Neuronal stem cell (in vitro differentiated cells): ENCODE measurements at regions not wholly inside any gene's neighbourhood (a gene's known extent, or its start where the extent isn't known, plus 50 kb on each side); places are given as distances from the start of the nearest gene placed in this dataset.

Experiments
- DNase-seq: peaks from one replicate; pipeline ENCODE4 v3.0.0-alpha.2; 2013; ENCODE audit warnings: low spot score
- H2AFZ ChIP-seq: one replicate; pipeline ENCODE4 v1.6.1; 2013; ENCODE audit warnings: mild to moderate bottlenecking, low read length, inconsistent platforms
- H2AK5ac ChIP-seq: 2 replicates; pipeline ENCODE4 v1.6.1; 2013; ENCODE audit warnings: low read depth, mild to moderate bottlenecking, inconsistent platforms, low read length, moderate library complexity, mixed read lengths
- H2BK120ac ChIP-seq: 2 replicates; pipeline ENCODE4 v1.6.1; 2013; ENCODE audit warnings: low read depth, mild to moderate bottlenecking, inconsistent platforms, low read length, moderate library complexity, mixed read lengths
- H2BK12ac ChIP-seq: one replicate; pipeline ENCODE4 v1.6.1; 2013; ENCODE audit warnings: low read length, inconsistent platforms
- H2BK15ac ChIP-seq: 2 replicates; pipeline ENCODE4 v1.6.1; 2013; ENCODE audit warnings: mild to moderate bottlenecking, low read length, inconsistent platforms, mixed read lengths
- H2BK5ac ChIP-seq: one replicate; pipeline ENCODE4 v1.6.1; 2013; ENCODE audit warnings: inconsistent platforms, mild to moderate bottlenecking, low read length, moderate library complexity
- H3K14ac ChIP-seq: one replicate; pipeline ENCODE4 v1.6.1; 2013; ENCODE audit warnings: low read length, inconsistent platforms
- H3K18ac ChIP-seq: 2 replicates; pipeline ENCODE4 v1.6.1; 2013; ENCODE audit warnings: low read length, inconsistent platforms
- H3K23ac ChIP-seq: 2 replicates; pipeline ENCODE4 v1.6.1; 2013; ENCODE audit warnings: low read depth, mild to moderate bottlenecking, mixed read lengths, low read length, inconsistent platforms; ENCODE audit not compliant: poor library complexity
- H3K27ac ChIP-seq: replicated peaks from 3 replicates; pipeline ENCODE4 v1.5.1; 2013; ENCODE audit warnings: low read length, inconsistent platforms
- H3K27me3 ChIP-seq, 3 experiments: 2 replicates each; pipeline ENCODE4 v1.6.1; 2013; ENCODE audit warnings: low read length in 3 of 3, mild to moderate bottlenecking in 2 of 3, inconsistent platforms in 1 of 3, low read depth in 1 of 3, mixed read lengths in 1 of 3, moderate library complexity in 1 of 3; ENCODE audit not compliant: control insufficient read depth in 3 of 3, insufficient read depth in 3 of 3
- H3K36me3 ChIP-seq, 2 donors: replicated peaks in 1 of 2; 2 replicates each; pipeline ENCODE4 v1.6.1; 2013; ENCODE audit warnings: low read length in 2 of 2; ENCODE audit not compliant: control insufficient read depth in 2 of 2, insufficient read depth in 2 of 2
- H3K4ac ChIP-seq: 2 replicates; pipeline ENCODE4 v1.6.1; 2013; ENCODE audit warnings: inconsistent platforms, mild to moderate bottlenecking, low read length, moderate library complexity
- H3K4me1 ChIP-seq, 2 donors: 1 replicate in 1 of 2; 2 replicates in 1 of 2; pipeline ENCODE4 v1.6.1; 2013; ENCODE audit warnings: low read length in 2 of 2, low read depth in 1 of 2; ENCODE audit not compliant: control insufficient read depth in 2 of 2, insufficient read depth in 1 of 2
- H3K4me2 ChIP-seq: one replicate; pipeline ENCODE4 v1.6.1; 2013; ENCODE audit warnings: mild to moderate bottlenecking, low read length, inconsistent platforms; ENCODE audit not compliant: insufficient read depth, poor library complexity, severe bottlenecking
- H3K4me3 ChIP-seq, 2 donors: 2 replicates each; pipeline ENCODE4 v1.5.1; 2013; ENCODE audit warnings: low read length in 2 of 2, mild to moderate bottlenecking in 2 of 2, inconsistent platforms in 1 of 2, moderate library complexity in 1 of 2
- H3K79me1 ChIP-seq: one replicate; pipeline ENCODE4 v1.6.1; 2013; ENCODE audit warnings: low read depth, mild to moderate bottlenecking, inconsistent platforms, low read length, moderate library complexity
- H3K9ac ChIP-seq: one replicate; pipeline ENCODE4 v1.6.1; 2013; ENCODE audit warnings: mild to moderate bottlenecking, low read depth, low read length, inconsistent platforms; ENCODE audit not compliant: poor library complexity
- H3K9me3 ChIP-seq, 2 donors: replicated peaks in 1 of 2; 2 replicates each; pipeline versions ENCODE3 to v1.6.1; 2013; ENCODE audit warnings: low read length in 2 of 2, mild to moderate bottlenecking in 2 of 2, inconsistent platforms in 1 of 2, low read depth in 1 of 2, mixed read lengths in 1 of 2, moderate library complexity in 1 of 2; ENCODE audit not compliant: control insufficient read depth in 2 of 2, insufficient read depth in 1 of 2
- H4K8ac ChIP-seq: one replicate; pipeline ENCODE4 v1.6.1; 2013; ENCODE audit warnings: low read depth, mild to moderate bottlenecking, inconsistent platforms, low read length, moderate library complexity
- H4K91ac ChIP-seq: one replicate; pipeline ENCODE4 v1.6.1; 2013; ENCODE audit warnings: low read length, low read depth, mild to moderate bottlenecking, inconsistent platforms; ENCODE audit not compliant: poor library complexity
- WGBS, 2 donors: extraction: QIAGEN DNeasy Blood & Tissue Kit; methylation state at CpG; one replicate each; pipeline ENCODE4 v1.1.7; 2013; ENCODE audit warnings: missing lambda C conversion rate in 2 of 2, mixed read lengths in 1 of 2; ENCODE audit not compliant: insufficient read length in 2 of 2, insufficient replicate concordance in 1 of 2; ENCODE audit errors: extremely low coverage in 2 of 2; 5-methylcytosine and 5-hydroxymethylcytosine counted together

DNA sequence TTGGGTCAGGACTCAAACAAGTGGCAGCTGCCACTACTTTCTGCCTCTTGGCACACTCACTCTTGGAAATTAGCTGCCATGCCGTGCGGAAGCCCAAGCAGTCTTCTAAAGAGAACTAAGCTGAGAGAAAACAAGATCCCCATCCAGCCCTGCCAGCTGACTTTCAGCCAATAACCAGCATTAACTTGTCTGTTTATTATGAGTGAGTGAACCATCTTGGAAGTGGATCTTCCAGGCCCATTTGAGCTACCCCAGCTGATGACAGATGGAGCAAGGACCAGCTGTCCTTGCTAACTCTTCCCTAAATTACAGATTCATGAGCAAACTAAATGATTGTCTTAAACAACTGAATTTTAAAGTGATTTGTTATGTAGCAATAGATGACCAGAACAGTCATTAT is 73.9 kb upstream of the RBM24 start:
- Histone ChIP-seq H3K9ac (no peak overlapping the region), H3K23ac (no peak overlapping the region), H3K79me1 (no peaks in the 10 kb centered on the region), H3K27me3 (no peaks in the 10 kb centered on the region), H3K14ac (no peak overlapping the region), H3K9me3 (peaks cover 0 to 6% of the 10 kb centered on the region in 2 donors), H3K4me3 (no peak overlapping the region), H2AFZ (no peak overlapping the region), H3K4me2 (no peak overlapping the region), H4K91ac (no peak overlapping the region), H3K18ac (no peak overlapping the region), H2BK12ac (no peak overlapping the region), H4K8ac (no peak overlapping the region), H3K36me3 (no peaks in the 10 kb centered on the region), H3K4me1 (peaks cover 2 to 3% of the 10 kb centered on the region in 2 donors), H2BK15ac (no peak overlapping the region), H3K4ac (no peak overlapping the region), H2AK5ac (no peak overlapping the region), H2BK120ac (no peak overlapping the region), H2BK5ac (no peak overlapping the region), H3K27ac (no peak overlapping the region)
- DNase-seq, result no peak
- WGBS, 2 donors, result no CpG with 5 or more reads among the region's 2 CpGs

DNA sequence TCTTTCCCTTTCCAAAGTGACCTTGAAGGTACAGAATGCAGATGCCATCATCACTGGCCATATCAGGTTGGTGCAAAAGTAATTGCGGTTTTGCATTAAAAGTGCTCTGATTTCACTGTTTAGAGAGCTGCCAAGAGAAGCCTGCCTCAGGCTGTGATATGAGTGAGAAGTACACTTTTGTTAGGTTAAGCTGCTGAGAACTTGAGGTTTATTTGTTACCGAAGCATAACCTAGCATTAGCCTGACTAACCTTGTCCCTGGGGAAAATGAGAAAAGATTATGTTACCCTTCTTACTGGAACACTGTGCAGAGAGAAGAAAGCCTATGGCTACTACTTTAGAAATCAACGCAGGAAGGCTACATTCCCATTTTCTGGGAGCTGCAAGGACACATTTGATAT is 70.5 kb upstream of the RBM24 start:
- Histone ChIP-seq H4K8ac (no peak overlapping the region), H3K14ac (no peak overlapping the region), H3K4me1 (peaks cover 4 to 7% of the 10 kb centered on the region in 2 donors), H4K91ac (no peak overlapping the region), H3K79me1 (no peaks in the 10 kb centered on the region), H2AFZ (no peak overlapping the region), H3K9me3 (peaks cover 0 to 9% of the 10 kb centered on the region in 2 donors), H3K18ac (no peak overlapping the region), H3K4ac (no peak overlapping the region), H2BK15ac (no peak overlapping the region), H2BK5ac (no peak overlapping the region), H3K27ac (no peak overlapping the region), H2BK120ac (no peak overlapping the region), H2AK5ac (no peak overlapping the region), H3K4me3 (no peak overlapping the region), H3K36me3 (no peaks in the 10 kb centered on the region), H3K23ac (no peak overlapping the region), H2BK12ac (no peak overlapping the region), H3K27me3 (no peaks in the 10 kb centered on the region), H3K9ac (no peak overlapping the region), H3K4me2 (no peak overlapping the region)
- WGBS, 2 donors, result no CpG with 5 or more reads among the region's 3 CpGs
- DNase-seq, result no peak

DNA sequence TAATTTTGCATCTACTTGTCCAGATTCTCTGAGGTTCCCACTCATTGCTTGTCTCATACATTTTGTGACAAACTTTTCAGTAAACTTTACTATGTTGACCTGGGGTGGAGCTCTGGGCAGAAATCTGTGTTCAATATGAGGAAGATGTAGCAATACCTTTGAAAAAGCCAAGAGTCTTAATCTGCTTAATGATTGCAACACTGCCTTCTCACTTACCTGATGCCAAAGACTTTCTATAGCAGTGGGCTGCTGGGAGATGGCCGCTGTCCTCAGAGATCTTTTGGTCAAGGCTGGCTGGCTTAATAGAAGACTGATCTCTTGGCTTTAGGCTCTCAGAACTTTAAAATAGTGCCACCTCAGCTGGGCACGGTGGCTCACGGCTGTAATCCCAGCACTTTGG is 70.1 kb upstream of the RBM24 start:
- no peak overlapping the region for H3K27ac ChIP-seq
- H3K18ac ChIP-seq, result peak overlapping the region; percentile 32
- no CpG with 5 or more reads among the region's 3 CpGs for WGBS, 2 donors

DNA sequence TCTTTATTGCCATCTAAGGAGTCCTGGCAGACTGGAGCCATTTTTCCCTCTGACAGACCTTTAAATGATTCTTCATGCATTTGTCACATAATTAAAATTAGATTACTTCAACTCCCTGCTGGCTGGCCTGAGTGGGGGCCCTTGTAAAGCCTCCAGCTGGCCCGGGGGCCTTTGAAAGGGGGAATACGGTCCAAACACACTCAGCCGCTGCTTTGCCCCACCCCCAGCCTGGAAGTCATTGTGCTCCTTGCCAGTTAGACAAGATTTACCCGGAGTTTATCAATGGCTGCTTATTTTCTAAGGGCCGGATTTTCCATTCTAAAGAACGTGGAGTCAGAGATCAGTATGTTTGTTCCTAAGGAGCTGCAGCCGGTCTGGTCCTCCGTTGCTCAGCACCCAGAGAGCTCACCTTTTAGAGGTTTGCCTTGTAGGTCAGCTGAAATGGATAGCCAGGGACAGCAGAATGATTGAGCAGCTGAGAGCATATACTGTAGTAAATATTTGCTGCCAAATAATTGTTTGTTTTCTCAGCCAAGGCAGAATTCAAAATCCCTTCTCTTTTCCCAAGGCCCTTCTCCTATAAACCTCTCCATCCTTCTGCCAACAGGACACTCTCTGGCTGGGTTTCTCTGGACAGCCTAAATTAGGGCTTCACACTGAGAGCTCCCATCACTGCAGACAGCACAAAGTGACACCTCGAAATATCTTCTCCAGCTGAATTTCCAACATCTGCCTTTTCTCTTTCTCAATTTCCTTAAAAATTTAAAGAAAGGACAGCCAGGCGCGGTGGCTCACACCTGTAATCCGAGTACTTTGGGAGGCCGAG is 68.4 kb upstream of the RBM24 start:
- Histone ChIP-seq H3K14ac (no peak overlapping the region), H3K4ac (no peak overlapping the region), H2BK12ac (no peak overlapping the region)

More for the DNA sequence above, 70.1 kb upstream of the RBM24 start:
- Histone ChIP-seq H2BK120ac (no peak overlapping the region), H2BK12ac (no peak overlapping the region), H3K14ac (no peak overlapping the region), H3K9ac (no peak overlapping the region), H3K4ac (no peak overlapping the region), H2AFZ (no peak overlapping the region), H3K4me3 (no peak overlapping the region), H3K4me2 (no peak overlapping the region), H4K8ac (no peak overlapping the region), H4K91ac (no peak overlapping the region), H3K36me3 (no peaks in the 10 kb centered on the region), H2AK5ac (no peak overlapping the region), H3K79me1 (no peaks in the 10 kb centered on the region), H3K27me3 (no peaks in the 10 kb centered on the region), H2BK15ac (no peak overlapping the region), H3K23ac (no peak overlapping the region), H2BK5ac (no peak overlapping the region), H3K4me1 (peaks cover 4 to 7% of the 10 kb centered on the region in 2 donors), H3K9me3 (peaks cover 0 to 9% of the 10 kb centered on the region in 2 donors)
- no peak for DNase-seq

More for the DNA sequence above, 68.4 kb upstream of the RBM24 start:
- Histone ChIP-seq H3K27ac (peak overlapping the region; percentile 89), H3K36me3 (no peaks in the 10 kb centered on the region), H3K27me3 (no peaks in the 10 kb centered on the region), H3K4me3 (no peak overlapping the region), H3K18ac (no peak overlapping the region), H3K79me1 (no peaks in the 10 kb centered on the region), H3K23ac (no peak overlapping the region), H3K9me3 (peaks cover 0 to 6% of the 10 kb centered on the region in 2 donors), H4K8ac (no peak overlapping the region), H2BK15ac (no peak overlapping the region), H2AK5ac (no peak overlapping the region), H3K9ac (no peak overlapping the region), H4K91ac (no peak overlapping the region), H3K4me2 (no peak overlapping the region), H2BK120ac (no peak overlapping the region), H2BK5ac (no peak overlapping the region), H2AFZ (peak overlapping the region; percentile 85), H3K4me1 (peaks cover 4 to 7% of the 10 kb centered on the region in 2 donors)
- DNase-seq, result peak; percentile 63
- no CpG with 5 or more reads among the region's 13 CpGs for WGBS, 2 donors
